Vagina (tissue), 2 donors: ENCODE measurements at regions not wholly inside any gene's neighbourhood (a gene's known extent, or its start where the extent isn't known, plus 50 kb on each side); places are given as distances from the start of the nearest gene placed in this dataset.

Source experiments
- CTCF ChIP-seq, 3 experiments: fragments of 450-650 bp in 2 of 3; fragments of 200-600 bp in 1 of 3; sonication (generic) in 1 of 3; IDR thresholded peaks; one replicate each; pipeline ENCODE4 v1.5.1; 2017 to 2019; ENCODE audit warnings: antibody characterized with exemption in 3 of 3, mild to moderate bottlenecking in 2 of 3, moderate library complexity in 2 of 3
- POLR2A ChIP-seq, 2 donors: fragments of 450-650 bp; IDR thresholded peaks; one replicate each; pipeline ENCODE4 v1.6.1; 2017; ENCODE audit warnings: antibody characterized with exemption in 2 of 2, mild to moderate bottlenecking in 2 of 2, moderate library complexity in 2 of 2
- POLR2AphosphoS5 ChIP-seq, 2 donors: sonication (generic); formaldehyde crosslinking; IDR thresholded peaks; one replicate each; pipeline ENCODE4 v1.9.0; 2017; ENCODE audit warnings: antibody characterized with exemption in 2 of 2, mild to moderate bottlenecking in 2 of 2, low read depth in 1 of 2; ENCODE audit not compliant: insufficient read depth in 1 of 2

GRCh38 chr12:30548203-30548602 is 147.5 kb downstream of the IPO8 start:
- TF ChIP-seq CTCF (IDR thresholded peaks at IDR 0.05) = no peak
- TF ChIP-seq POLR2A (IDR thresholded peaks at IDR 0.05) = no peak
- no peak for TF ChIP-seq POLR2AphosphoS5 (IDR thresholded peaks at IDR 0.05; ENCODE audit: insufficient read depth in 1 of 2, low read depth in 1 of 2)
